Sigmoid colon (tissue), 4 donors: ENCODE measurements at regions not wholly inside any gene's neighbourhood (a gene's known extent, or its start where the extent isn't known, plus 50 kb on each side); places are given as distances from the start of the nearest gene placed in this dataset.

Source experiments
- EP300 ChIP-seq, 4 donors: sonication (generic); formaldehyde crosslinking; IDR thresholded peaks; one replicate each; pipeline ENCODE4 v1.6.1; 2017; ENCODE audit warnings: antibody characterized with exemption in 4 of 4
- POLR2A ChIP-seq, 2 donors: fragments of 450-650 bp; IDR thresholded peaks; one replicate each; pipeline ENCODE4 v1.6.1; 2016; ENCODE audit warnings: antibody characterized with exemption in 2 of 2, mild to moderate bottlenecking in 2 of 2, moderate library complexity in 2 of 2
- POLR2AphosphoS5 ChIP-seq, 4 donors: sonication (generic); formaldehyde crosslinking; IDR thresholded peaks; one replicate each; pipeline ENCODE4 v1.6.1; 2017; ENCODE audit warnings: antibody characterized with exemption in 4 of 4
- TF ChIP-seq, protein P1 (sequence below), 4 experiments: fragments of 450-650 bp in 3 of 4; fragments of 200-600 bp in 1 of 4; IDR thresholded peaks; one replicate each; pipeline ENCODE4 v1.5.1; 2016 to 2019; ENCODE audit warnings: antibody characterized with exemption in 4 of 4, mild to moderate bottlenecking in 3 of 4, moderate library complexity in 2 of 4

DNA sequence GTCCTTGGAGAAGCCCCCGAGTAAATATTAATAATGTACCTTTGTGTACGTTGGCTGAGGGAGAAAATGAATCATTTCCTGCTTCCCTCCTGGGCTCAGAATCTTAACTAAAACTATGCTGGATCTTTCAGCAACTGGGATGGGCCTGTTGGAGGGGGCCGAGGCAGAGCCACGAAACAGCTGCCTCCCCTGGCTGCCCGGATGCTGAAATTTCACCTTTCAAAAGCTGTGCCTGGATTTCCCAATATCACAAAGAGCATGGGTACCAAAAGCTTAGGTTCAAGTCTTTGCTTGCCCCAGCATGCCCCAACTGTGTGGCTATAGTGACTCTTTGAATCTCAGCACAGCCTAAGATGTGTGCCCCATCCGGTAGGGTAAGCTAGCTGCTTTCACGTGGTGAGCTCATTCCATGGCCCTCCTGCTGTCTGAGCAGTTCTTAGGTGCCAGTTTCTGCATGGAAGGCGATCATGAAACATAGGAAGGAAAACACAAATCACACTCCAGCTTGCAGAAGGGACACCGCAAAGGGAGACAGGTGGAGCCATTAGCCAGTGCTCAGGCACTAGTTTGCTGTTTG lies 473.5 kb downstream of the PTPRU start:
- TF ChIP-seq, protein P1, sequence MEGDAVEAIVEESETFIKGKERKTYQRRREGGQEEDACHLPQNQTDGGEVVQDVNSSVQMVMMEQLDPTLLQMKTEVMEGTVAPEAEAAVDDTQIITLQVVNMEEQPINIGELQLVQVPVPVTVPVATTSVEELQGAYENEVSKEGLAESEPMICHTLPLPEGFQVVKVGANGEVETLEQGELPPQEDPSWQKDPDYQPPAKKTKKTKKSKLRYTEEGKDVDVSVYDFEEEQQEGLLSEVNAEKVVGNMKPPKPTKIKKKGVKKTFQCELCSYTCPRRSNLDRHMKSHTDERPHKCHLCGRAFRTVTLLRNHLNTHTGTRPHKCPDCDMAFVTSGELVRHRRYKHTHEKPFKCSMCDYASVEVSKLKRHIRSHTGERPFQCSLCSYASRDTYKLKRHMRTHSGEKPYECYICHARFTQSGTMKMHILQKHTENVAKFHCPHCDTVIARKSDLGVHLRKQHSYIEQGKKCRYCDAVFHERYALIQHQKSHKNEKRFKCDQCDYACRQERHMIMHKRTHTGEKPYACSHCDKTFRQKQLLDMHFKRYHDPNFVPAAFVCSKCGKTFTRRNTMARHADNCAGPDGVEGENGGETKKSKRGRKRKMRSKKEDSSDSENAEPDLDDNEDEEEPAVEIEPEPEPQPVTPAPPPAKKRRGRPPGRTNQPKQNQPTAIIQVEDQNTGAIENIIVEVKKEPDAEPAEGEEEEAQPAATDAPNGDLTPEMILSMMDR (IDR thresholded peaks at IDR 0.05), result no peak
- TF ChIP-seq POLR2A (IDR thresholded peaks at IDR 0.05) (no peak), EP300 (IDR thresholded peaks at IDR 0.05) (no peak), POLR2AphosphoS5 (IDR thresholded peaks at IDR 0.05) (no peak)
